GM12864 (cell line): ENCODE measurements at regions not wholly inside any gene's neighbourhood (a gene's known extent, or its start where the extent isn't known, plus 50 kb on each side); places are given as distances from the start of the nearest gene placed in this dataset.

ENCODE experiments used
- DNase-seq: peaks from one replicate; pipeline ENCODE4 v3.0.0-alpha.2; 2011; ENCODE audit warnings: low read depth
- H3K4me3 ChIP-seq: 2 replicates; pipeline ENCODE4 v1.5.1; 2011; ENCODE audit warnings: mild to moderate bottlenecking, low read depth, low read length, control low read depth
- CTCF ChIP-seq: IDR thresholded peaks from 2 replicates; pipeline ENCODE4 v1.5.1; 2011; ENCODE audit warnings: low read depth, mild to moderate bottlenecking, moderate library complexity, low read length, control low read depth, inconsistent platforms; ENCODE audit errors: missing control alignments

DNA sequence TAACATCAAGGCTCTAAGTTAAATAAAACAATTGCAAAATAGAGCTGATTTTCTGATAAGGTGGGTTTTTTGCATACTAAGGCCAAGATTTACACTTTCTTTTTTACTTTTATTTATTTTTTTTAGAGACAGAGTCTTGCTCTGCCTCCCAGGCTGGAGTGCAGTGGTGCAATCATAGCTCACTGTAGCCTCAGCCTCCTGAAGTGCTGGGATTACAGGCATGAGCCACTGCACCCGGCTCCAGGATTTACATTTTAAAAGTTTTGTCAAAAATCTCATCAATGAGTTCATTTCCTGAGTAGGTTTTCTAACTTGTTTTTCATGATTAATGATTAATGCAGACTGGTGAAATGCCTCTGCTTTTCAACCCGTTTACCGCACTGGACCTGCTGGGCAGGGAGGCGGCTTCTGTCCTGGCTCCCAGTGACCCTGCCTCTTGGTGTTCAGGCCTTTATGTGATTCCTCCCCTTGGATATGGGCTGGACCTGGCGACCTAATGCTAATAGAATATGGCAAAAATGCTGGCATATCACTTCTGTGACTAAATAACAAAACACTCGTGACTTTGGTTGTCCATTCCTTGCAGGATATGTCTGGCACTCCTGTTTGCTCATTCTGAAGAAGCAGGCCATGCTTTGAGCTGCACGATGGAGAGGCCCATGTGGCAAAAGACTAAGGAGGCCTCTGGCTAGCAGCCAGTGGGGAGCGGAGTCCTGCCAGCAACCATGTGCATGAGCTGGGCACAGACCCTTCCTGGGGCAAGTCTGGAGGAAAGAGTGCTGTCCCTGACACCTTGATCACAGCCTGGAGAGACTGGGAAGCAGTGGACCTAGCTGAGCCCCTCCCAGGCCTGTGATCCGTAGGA lies 72.2 kb upstream of the PTCH1 start:
- DNase-seq = no peak
- H3K4me3 ChIP-seq = no peak overlapping the region
- no peak for TF ChIP-seq CTCF

GRCh38 chr9:95587021-95587964 lies 70.5 kb upstream of the PTCH1 start:
- no peak overlapping the region for H3K4me3 ChIP-seq
- TF ChIP-seq CTCF = no peak
- no peak for DNase-seq

- no peak overlapping the region for H3K4me3 ChIP-seq
- no peak for DNase-seq
- TF ChIP-seq CTCF = no peak
Measured at GRCh38 chr9:95586326-95586725, 69.6 kb upstream of the PTCH1 start.

DNA sequence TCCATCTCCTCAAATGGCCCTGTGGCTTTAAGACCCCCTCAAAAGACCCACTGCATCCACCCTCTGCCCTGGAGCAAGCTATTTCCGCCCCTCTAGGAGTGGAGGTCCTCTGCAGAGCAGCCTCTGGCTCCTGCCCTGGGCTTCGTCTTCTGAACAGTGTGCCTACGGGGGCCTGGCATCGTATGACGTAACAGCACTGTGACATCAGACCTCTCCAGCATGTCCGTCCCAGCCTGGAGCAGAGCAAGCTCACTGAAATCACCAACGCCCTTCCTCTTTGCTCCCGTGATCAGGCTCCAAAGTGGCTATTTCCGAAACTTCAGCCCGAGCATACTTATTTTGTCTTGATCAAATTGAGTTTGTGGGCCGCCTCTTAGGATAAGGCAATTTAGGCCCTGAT lies 69.1 kb upstream of the PTCH1 start:
- no peak for TF ChIP-seq CTCF

DNA sequence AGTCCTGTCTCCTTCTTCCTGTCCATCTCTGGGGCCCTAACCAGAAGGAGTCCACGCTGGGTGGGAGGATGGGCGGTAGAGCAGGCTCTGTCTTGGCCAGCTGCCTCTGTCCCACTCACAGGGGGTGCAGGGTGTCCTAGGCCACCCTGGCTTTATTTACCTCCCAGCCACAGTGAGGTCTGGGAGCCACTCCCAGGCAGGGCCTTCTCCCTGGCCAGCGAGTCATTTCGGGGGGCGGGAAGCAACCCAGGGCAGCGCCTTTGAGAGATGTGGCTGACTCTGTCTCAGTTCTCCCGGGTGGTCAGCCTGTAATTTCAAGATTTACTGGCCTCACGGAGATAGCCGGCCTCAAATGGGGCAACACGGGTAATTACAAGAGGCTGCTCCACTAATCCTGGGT lies 67.4 kb upstream of the PTCH1 start:
- no peak for TF ChIP-seq CTCF
- DNase-seq = no peak
- no peak overlapping the region for H3K4me3 ChIP-seq

More for the DNA sequence above, 69.1 kb upstream of the PTCH1 start:
- no peak for DNase-seq
- no peak overlapping the region for H3K4me3 ChIP-seq

DNA sequence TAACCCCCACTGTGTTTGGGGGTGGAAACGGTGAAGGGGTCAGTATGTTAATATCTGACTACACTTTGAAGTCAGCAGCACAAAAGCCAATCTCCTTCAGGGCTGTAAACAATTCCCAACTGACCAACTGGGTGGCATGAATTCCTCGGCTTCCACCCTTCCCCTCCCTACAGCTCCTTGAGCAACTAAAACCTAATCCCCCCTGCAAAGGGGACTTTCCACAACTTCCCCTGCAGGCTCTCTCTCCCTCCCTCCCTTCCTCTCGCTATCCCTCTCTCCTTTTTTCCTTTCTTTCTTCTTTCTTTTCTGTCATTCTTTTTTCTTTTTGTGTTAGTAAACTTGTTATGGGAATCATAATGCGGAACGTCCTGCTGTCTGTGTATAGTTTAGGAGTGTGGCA lies 65.1 kb upstream of the PTCH1 start:
- TF ChIP-seq CTCF = no peak
- no peak overlapping the region for H3K4me3 ChIP-seq
- DNase-seq = no peak
